ENCODE measurements at regions not wholly inside any gene's neighbourhood (a gene's known extent, or its start where the extent isn't known, plus 50 kb on each side); places are given as distances from the start of the nearest gene placed in this dataset.

DNA sequence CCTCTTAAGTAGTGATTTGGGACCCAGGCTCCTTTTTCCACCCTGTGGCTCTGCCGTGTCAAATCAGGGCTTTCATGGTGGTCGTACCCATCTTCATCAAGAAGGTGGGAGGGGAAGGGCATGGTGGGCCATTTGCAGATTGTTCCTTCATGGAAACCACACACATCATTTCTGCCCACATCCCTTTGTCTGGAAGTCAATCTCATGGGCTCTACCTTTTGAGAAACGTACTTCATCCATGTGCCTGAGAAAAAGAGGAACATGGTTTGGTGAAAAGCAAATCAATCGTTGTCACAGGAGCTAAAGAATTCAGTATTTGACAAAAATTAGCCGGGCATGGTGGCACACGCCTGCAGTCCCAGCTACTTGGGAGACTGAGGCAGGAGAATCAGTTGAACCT is 233.4 kb downstream of the FOXO1 start:
- Histone ChIP-seq H3K36me3 (ENCODE audit: insufficient read depth) (no peaks in the 10 kb centered on the region), H3K4me3 (no peak overlapping the region), H3K4me2 (no peak overlapping the region), H3K4me1 (ENCODE audit: insufficient read depth) (no peaks in the 10 kb centered on the region), H3K27me3 (ENCODE audit: insufficient read depth) (no peaks in the 10 kb centered on the region), H3K9me2 (ENCODE audit: insufficient read depth) (peaks cover 5% of the 10 kb centered on the region; the same call in 1 of the 2 replicates), H2AFZ (no peak overlapping the region), H4K20me1 (replicated peaks; ENCODE audit: insufficient read depth) (no peaks in the 10 kb centered on the region), H3K27ac (ENCODE audit: low read depth) (no peak overlapping the region), H3F3A (replicated peaks; ENCODE audit: low read depth) (no peaks in the 10 kb centered on the region), H3K79me2 (replicated peaks; ENCODE audit: insufficient read depth) (no peaks in the 10 kb centered on the region)
- H3K36me3 Mint-ChIP-seq (ENCODE audit: low read depth): peaks cover 7% of the 10 kb centered on the region; the same call in 1 of the 3 replicates
- DNase-seq (ENCODE audit: low spot score): no peak
- no peaks in the 10 kb centered on the region for H3K27me3 Mint-ChIP-seq (ENCODE audit: insufficient read depth, low read depth, poor library complexity)
- H3K27ac Mint-ChIP-seq: no peak overlapping the region
- H3K9me3 Mint-ChIP-seq: peaks cover 16% of the 10 kb centered on the region
- H3K4me1 Mint-ChIP-seq: peaks cover 7% of the 10 kb centered on the region
- no peak for TF ChIP-seq NANOG (IDR thresholded peaks at IDR 0.05; ENCODE audit: borderline replicate concordance)
- no peak for TF ChIP-seq POLR2AphosphoS5 (IDR thresholded peaks at IDR 0.05; ENCODE audit: low read depth)
- TF ChIP-seq, protein P1, sequence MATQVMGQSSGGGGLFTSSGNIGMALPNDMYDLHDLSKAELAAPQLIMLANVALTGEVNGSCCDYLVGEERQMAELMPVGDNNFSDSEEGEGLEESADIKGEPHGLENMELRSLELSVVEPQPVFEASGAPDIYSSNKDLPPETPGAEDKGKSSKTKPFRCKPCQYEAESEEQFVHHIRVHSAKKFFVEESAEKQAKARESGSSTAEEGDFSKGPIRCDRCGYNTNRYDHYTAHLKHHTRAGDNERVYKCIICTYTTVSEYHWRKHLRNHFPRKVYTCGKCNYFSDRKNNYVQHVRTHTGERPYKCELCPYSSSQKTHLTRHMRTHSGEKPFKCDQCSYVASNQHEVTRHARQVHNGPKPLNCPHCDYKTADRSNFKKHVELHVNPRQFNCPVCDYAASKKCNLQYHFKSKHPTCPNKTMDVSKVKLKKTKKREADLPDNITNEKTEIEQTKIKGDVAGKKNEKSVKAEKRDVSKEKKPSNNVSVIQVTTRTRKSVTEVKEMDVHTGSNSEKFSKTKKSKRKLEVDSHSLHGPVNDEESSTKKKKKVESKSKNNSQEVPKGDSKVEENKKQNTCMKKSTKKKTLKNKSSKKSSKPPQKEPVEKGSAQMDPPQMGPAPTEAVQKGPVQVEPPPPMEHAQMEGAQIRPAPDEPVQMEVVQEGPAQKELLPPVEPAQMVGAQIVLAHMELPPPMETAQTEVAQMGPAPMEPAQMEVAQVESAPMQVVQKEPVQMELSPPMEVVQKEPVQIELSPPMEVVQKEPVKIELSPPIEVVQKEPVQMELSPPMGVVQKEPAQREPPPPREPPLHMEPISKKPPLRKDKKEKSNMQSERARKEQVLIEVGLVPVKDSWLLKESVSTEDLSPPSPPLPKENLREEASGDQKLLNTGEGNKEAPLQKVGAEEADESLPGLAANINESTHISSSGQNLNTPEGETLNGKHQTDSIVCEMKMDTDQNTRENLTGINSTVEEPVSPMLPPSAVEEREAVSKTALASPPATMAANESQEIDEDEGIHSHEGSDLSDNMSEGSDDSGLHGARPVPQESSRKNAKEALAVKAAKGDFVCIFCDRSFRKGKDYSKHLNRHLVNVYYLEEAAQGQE (IDR thresholded peaks at IDR 0.05; ENCODE audit: unreplicated experiment): no peak
- no peak for TF ChIP-seq JUNB (IDR thresholded peaks at IDR 0.05; ENCODE audit: unreplicated experiment)
- TF ChIP-seq, protein P2, sequence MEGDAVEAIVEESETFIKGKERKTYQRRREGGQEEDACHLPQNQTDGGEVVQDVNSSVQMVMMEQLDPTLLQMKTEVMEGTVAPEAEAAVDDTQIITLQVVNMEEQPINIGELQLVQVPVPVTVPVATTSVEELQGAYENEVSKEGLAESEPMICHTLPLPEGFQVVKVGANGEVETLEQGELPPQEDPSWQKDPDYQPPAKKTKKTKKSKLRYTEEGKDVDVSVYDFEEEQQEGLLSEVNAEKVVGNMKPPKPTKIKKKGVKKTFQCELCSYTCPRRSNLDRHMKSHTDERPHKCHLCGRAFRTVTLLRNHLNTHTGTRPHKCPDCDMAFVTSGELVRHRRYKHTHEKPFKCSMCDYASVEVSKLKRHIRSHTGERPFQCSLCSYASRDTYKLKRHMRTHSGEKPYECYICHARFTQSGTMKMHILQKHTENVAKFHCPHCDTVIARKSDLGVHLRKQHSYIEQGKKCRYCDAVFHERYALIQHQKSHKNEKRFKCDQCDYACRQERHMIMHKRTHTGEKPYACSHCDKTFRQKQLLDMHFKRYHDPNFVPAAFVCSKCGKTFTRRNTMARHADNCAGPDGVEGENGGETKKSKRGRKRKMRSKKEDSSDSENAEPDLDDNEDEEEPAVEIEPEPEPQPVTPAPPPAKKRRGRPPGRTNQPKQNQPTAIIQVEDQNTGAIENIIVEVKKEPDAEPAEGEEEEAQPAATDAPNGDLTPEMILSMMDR (conservative IDR thresholded peaks at IDR 0.05; ENCODE audit: low read depth in 2 of 2): no peak
- no peak for TF ChIP-seq EZH2 (IDR thresholded peaks at IDR 0.05; ENCODE audit: low read depth, unreplicated experiment)
- no peak for TF ChIP-seq CREB1 (CRISPR knock-in tag; IDR thresholded peaks at IDR 0.05; ENCODE audit: low read depth)
- TF ChIP-seq, protein P3, sequence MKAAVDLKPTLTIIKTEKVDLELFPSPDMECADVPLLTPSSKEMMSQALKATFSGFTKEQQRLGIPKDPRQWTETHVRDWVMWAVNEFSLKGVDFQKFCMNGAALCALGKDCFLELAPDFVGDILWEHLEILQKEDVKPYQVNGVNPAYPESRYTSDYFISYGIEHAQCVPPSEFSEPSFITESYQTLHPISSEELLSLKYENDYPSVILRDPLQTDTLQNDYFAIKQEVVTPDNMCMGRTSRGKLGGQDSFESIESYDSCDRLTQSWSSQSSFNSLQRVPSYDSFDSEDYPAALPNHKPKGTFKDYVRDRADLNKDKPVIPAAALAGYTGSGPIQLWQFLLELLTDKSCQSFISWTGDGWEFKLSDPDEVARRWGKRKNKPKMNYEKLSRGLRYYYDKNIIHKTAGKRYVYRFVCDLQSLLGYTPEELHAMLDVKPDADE (IDR thresholded peaks at IDR 0.05): no peak
- TF ChIP-seq ZNF114 (CRISPR knock-in tag; IDR thresholded peaks at IDR 0.05): no peak
- no peak for TF ChIP-seq EZH2phosphoT487 (IDR thresholded peaks at IDR 0.05; ENCODE audit: unreplicated experiment)
- no peak for TF ChIP-seq ZNF331 (CRISPR knock-in tag; IDR thresholded peaks at IDR 0.05; ENCODE audit: low read depth)
- no peak for TF ChIP-seq STAT1 (IDR thresholded peaks at IDR 0.05; ENCODE audit: unreplicated experiment)
- TF ChIP-seq, protein P4, sequence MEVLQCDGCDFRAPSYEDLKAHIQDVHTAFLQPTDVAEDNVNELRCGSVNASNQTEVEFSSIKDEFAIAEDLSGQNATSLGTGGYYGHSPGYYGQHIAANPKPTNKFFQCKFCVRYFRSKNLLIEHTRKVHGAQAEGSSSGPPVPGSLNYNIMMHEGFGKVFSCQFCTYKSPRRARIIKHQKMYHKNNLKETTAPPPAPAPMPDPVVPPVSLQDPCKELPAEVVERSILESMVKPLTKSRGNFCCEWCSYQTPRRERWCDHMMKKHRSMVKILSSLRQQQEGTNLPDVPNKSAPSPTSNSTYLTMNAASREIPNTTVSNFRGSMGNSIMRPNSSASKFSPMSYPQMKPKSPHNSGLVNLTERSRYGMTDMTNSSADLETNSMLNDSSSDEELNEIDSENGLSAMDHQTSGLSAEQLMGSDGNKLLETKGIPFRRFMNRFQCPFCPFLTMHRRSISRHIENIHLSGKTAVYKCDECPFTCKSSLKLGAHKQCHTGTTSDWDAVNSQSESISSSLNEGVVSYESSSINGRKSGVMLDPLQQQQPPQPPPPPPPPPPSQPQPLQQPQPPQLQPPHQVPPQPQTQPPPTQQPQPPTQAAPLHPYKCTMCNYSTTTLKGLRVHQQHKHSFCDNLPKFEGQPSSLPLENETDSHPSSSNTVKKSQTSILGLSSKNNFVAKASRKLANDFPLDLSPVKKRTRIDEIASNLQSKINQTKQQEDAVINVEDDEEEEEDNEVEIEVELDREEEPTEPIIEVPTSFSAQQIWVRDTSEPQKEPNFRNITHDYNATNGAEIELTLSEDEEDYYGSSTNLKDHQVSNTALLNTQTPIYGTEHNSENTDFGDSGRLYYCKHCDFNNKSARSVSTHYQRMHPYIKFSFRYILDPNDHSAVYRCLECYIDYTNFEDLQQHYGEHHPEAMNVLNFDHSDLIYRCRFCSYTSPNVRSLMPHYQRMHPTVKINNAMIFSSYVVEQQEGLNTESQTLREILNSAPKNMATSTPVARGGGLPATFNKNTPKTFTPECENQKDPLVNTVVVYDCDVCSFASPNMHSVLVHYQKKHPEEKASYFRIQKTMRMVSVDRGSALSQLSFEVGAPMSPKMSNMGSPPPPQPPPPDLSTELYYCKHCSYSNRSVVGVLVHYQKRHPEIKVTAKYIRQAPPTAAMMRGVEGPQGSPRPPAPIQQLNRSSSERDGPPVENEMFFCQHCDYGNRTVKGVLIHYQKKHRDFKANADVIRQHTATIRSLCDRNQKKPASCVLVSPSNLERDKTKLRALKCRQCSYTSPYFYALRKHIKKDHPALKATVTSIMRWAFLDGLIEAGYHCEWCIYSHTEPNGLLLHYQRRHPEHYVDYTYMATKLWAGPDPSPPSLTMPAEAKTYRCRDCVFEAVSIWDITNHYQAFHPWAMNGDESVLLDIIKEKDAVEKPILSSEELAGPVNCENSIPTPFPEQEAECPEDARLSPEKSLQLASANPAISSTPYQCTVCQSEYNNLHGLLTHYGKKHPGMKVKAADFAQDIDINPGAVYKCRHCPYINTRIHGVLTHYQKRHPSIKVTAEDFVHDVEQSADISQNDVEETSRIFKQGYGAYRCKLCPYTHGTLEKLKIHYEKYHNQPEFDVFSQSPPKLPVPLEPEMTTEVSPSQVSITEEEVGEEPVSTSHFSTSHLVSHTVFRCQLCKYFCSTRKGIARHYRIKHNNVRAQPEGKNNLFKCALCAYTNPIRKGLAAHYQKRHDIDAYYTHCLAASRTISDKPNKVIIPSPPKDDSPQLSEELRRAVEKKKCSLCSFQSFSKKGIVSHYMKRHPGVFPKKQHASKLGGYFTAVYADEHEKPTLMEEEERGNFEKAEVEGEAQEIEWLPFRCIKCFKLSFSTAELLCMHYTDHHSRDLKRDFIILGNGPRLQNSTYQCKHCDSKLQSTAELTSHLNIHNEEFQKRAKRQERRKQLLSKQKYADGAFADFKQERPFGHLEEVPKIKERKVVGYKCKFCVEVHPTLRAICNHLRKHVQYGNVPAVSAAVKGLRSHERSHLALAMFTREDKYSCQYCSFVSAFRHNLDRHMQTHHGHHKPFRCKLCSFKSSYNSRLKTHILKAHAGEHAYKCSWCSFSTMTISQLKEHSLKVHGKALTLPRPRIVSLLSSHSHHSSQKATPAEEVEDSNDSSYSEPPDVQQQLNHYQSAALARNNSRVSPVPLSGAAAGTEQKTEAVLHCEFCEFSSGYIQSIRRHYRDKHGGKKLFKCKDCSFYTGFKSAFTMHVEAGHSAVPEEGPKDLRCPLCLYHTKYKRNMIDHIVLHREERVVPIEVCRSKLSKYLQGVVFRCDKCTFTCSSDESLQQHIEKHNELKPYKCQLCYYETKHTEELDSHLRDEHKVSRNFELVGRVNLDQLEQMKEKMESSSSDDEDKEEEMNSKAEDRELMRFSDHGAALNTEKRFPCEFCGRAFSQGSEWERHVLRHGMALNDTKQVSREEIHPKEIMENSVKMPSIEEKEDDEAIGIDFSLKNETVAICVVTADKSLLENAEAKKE (CRISPR knock-in tag; IDR thresholded peaks at IDR 0.05): no peak
- ATAC-seq: no peak
- H3K4me3 Mint-ChIP-seq: no peak overlapping the region

Data from GM23338 (cell line).